ENCODE measurements at regions not wholly inside any gene's neighbourhood (a gene's known extent, or its start where the extent isn't known, plus 50 kb on each side); places are given as distances from the start of the nearest gene placed in this dataset.

DNA sequence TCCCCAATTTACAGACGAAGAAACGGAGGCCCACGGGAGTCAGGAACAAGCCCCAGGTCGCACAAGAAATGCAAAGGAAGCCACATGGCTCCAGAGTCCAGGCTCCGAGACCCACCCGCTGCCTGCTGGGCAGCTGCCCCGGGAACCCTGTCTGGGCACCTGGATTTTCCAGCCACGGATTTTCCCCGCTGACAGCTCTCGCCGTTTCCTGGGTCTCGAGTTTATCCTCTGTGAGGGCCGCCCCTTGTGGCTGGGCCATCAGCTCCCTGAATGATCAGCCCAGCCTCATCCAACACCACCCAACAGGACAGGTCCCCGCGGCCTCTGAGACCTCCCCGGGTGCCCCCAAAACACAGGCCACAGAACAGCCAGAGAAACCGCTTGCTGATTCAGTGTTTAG is 189.7 kb downstream of the BRD1 start:
- DNase-seq, result no peak

DNA sequence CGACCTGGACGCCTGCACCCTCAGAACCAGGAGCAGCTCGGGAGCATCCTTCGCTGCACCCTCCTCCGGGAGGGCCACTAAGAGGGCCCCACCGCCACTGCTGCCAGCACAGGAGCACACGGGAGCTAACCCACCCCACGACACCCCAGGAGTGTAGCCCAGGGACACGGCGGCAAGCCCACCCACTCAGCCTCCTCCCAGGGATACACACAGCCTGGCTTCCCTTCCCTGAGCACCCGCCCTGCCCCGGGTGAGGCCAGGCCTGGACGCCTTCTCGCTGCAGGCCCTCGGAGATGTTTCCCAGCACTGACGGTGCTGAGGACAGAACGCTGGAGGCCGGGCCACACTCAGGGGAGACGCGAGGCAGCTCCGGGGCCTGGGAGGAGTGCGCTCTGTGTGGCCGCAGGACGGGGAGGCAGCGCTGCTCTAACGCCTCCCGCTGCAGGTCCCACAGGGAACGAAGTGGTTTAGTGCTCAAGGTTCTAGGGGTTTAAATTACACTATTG is 190.4 kb downstream of the BRD1 start:
- no peak for DNase-seq

DNA sequence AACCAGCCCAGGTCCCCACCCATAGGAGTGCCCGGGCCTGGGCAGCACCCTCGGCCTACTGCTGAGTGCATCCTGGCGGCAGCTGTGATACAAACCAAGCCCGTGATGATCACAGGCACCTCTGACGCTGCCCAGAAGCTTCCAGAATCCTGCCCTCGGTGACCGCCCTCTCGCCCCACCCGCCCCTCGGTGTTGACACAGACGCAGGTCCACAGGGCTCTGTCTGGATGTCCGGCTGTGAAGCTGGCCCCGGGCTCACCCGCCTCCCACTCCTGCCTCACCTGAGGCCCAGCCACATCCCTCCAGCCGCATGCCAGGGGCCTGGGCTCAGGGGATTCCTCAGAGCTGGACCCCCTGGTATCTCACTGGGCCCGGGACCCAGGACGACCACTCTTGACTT is 191.0 kb downstream of the BRD1 start:
- DNase-seq, result no peak

DNA sequence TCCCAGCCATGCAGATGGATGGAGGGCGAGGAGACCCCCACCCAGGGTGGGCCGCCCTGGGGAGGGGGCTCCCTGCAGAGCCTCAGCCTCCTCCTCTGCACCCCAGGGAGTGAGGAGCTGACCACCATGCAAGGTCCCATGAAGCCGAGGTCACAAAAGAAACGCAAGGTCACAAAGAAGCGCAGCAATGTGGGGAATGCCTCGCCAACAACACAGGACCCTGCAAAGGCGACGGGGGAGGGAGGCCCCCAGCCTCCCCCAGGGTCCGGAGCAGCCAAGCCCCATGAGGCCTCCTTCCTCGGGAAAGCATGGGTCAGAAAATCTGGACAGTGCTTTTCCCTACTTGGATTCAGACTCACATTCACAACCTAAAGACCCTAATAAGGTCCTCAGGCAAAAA is 191.5 kb downstream of the BRD1 start:
- DNase-seq, result no peak

DNA sequence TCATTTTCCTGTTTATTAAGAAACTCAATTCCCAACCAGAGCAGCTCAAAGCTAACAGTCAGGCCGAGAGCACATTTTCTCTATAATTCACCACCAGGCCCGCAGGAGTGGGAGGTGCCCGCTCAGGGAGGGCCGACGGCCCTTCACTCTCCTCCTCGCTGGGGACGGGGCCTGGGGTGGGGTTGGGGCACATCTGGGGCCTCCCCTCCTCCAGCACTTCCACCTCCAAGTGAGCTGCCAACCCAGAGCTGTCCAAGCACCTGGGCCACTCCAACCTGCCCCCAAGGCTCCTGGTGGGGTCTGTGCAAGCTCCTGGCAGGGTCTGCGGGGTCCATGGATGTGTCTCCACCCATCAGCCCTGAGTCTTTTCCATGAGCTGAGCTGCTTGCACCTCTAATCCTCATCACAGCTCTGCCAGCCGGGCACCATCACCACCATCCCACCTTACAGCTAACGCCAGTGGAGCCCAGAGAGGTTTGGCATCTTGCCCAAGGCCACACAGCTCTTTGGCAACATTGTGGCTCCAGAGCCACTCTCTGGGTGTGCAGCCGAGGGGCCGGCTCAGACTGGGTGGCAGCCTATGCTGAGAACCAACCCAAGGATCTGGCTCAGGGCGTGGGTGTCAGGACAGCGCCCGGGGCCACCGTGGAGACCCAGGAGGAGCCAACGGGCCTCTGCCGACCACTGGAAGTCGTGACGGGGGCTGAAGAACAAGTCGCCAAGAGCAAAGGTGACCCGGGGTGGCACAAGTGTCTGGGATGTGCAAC is 193.5 kb downstream of the BRD1 start:
- DNase-seq, result no peak

DNA sequence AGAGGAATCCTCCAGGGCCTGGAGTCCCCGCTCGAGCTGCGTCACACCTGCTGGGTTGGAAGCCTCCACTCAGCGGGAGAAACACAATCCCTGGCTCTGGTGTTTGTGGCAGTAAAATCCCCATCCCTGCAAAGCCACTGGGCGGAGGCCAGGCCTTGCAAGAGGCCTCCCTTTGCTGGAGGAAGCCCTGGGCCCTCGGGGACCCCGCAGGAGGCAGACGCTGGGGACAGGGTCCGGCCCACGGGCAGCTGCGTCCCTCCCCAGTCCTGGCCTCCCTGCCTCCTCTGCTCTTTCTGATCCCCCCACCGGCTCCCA is 194.7 kb downstream of the BRD1 start:
- no peak for DNase-seq

DNA sequence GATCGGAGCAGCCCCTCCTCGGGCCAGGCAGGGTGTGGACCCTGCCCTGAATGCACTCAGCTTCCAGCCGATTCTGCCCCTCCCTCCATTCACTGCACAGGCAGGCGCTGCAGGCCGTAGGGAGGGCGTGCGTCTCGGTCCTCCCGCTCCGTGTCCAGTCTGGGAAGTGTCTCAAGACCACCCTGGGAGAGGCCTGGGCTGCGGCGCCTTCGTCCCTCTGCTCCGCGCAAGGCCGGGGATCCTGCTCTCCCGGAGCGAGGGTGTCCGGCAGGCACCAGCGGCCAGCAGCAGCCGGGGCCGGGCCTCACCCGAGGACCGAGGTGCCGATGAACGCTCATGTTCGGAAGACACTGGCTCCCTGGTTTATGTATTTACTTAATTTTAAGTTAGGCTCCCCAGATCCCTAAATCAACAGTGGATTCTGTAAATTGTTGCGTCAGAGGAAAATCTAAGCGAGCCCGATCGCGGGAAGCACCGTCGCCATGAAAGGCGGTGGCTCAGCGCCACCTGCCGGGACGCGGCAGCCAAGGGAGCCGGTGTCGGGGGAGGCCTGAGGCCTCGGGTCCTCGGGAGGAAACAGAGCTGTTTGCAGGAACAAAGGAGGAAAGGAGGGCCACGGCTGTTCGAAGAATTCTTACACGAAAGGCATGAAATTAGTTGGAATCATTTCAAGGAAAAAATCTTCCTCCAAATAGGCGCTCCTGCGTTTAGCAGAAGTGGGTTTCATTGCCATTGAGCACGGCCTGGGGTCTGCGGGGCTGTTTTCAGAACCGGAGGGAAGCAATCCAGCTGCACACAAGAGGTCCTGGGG is 195.3 kb downstream of the BRD1 start:
- DNase-seq, result no peak

DNA sequence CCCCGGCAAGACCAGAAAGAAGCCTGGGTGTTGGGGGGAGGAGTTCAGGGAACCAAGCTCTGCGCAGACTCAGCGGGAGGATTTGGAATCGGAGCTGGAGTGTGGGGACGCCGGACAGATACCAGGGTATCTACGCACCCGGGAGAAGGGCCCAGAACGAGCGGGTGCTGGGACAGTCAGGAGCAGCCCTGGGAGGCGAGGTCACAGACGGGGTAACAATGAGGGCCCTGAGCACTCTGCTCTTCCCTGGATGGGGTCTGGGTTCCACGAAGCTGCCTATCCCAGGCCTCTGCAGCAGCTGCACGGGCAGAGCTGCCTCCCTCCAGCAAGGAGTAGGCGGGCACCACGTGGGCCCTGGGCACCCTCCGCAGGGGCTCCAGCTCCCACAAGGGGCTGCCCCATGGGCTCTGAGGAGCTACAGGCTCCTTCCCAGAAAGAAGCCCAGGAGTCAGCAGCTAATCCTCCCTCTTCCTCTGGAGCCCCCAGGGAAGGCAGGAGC is 197.2 kb downstream of the BRD1 start:
- no peak for DNase-seq

DNA sequence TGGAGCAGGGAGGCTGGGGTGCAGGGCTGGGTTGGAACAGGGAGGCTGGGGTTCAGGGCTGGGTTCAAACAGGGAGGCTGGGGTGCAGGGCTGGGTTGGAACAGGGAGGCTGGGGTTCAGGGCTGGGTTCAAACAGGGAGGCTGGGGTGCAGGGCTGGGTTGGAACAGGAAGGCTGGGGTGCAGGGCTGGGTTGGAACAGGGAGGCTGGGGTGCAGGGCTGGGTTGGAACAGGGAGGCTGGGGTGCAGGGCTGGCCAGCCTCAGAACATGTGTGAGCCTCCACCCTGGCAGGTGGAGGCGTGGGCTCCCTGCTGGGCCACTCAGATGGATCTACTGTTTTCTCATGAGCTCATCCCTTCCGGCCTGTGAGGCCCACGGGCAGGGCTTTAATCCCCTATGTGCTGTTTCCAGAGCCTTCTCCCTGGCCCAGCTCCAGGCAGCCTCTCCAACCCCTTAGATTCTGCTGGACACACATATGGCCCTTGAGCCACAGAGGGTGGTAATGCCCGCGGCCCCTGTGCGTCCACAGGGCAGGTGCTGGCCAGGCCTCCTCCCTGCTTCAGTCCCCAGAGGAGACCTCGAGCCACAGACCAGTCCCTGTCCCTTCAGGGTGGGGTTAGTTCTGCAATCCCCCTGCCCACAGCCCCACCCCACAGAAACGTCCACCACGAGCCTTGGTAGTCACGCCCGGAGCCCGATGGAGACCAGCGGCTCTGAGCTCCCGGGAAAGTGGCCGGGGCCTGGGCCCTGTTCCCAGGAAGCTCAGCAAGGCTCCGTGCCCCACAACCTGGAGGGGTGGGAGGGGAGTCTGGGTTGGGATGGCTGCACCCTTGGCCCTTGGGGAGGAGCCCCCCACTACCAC is 197.9 kb downstream of the BRD1 start:
- no peak for DNase-seq

DNA sequence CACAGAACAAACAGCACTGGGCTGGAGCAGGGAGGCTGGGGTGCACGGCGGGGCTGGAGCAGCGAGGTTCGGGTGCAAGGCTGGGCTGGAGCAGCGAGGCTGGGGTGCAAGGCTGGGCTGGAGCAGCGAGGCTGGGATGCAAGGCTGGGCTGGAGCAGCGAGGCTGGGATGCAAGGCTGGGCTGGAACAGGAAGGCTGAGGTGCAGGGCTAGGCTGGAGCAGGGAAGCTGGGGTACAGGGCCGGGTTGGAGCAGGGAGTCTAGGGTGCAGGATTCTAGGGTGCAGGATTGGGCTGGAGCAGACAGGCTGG is 198.5 kb downstream of the BRD1 start:
- no peak for DNase-seq

DNA sequence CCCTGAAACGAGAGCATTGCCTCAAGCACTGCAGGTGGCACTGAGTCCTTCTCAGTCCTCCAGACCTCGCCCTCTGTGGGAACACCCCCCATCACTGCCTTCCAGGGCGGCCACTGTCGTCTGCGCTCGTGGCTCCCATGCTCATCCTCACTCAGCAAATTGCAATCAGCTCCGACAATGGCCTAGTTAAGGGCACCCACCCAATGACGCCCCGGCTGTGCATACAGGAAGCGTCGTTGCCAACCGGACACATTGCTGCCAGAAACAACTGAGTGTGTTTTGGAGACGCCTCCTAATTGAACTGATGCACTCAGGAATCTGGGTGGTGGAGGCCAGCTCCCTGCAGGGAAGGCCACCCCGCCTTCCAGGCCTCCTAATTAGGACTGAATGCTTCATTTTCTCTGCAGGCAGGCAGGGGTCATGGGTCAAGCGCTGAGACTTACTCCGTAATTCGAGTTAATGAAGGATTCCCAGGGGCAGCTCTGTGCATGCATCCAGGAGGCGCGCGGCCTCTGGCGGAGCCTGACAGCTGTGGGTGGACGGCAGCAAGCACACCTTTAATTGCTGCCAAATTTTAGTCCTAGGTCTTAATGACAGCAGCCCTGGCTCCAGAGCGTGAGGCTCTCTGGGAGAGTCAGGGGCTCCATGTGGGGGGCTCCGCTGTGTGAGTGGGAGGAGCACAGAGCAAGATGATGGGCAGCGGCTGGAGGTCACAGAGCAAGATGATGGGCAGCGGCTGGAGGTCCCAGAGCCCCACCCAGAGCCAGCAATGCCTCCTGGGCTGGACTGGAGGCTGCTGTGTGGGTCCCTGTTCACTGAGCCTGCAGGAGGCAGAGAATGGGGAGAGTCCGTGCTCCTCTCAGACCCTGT is 199.0 kb downstream of the BRD1 start:
- no peak for DNase-seq

DNA sequence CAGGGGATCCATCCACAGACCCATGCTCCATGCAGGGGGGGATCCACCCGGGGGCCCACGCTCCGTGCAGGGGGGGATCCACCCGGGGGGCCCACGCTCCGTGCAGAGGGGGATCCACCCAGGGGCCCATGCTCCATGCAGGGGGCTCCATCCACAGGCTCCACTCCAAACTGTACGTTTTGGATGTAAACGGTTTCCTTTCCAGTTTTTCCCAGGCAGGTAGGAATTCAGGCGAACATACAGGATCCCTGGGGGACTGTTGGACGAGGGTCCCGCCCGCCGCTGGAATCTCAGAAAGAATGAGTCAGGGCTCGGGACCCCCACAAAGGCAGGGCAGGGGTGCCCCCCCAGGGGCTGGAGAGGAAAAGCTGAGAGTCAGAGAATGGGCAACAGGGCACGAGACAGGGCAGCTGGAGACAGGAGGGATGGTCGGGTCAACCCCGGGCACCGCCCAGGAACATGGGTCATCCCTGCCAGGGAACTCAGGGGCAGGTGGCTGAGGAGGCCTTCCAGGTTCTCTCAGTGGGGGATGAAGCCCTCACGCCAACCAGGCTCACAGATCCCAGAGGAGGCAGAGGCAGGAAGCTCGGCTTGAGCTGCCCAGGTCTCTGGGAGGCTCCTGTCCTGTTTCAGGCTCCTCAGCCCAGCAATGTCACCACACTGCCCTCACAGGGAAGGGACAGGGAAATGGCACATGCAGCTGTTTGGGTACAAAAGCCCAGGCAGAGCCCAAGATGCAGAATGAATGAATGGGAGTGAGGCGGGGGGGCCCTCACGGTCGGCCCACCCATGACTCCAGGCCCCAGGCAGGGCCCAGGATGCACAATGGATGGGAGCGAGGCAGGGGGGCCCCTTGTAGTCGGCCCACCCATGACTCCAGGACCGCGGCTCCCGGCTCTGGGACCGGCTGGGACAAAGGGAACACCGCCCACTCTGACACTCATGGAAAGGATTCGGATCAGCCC is 200.2 kb downstream of the BRD1 start:
- DNase-seq, result no peak

DNA sequence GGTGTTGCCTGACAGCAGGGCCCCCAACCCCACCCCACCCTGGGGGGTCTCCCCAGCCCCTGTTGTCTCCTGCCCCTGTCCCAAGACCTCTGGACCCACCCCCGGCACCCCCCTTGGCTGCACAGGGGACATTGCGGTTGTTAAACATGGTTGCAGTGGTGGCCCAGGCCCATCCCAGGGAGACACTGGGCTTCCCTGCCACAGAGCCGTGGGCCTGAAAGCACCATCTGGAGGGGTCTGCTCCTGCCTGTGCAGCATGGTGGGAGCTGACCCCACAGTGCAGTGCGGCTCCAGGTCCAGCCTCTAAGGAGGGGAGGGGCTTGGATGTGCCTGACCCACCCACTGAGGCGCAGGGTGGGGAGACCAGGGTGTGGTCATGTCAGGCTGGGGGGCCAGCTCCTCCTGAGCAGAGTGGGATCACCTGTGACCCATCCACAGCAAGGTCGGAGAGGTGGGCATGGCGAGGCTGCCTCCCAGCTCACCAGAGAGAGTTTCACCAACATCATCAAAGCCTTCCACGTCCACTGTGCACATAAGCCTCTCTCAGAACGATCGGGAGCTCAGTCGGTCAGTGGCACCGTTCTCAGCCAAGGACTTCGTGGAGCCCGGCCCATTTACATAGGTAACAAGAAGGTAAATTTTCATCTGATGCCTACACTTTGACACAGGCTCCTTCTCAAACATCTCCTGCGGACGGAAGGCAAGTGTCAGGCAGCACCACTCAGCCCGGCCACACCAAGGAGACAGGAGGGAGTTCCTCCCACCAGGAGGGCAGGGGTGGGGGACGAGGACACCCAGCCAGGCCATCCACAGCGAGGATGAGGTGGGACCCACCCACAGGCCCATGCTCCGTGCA is 201.1 kb downstream of the BRD1 start:
- DNase-seq, result no peak

DNA sequence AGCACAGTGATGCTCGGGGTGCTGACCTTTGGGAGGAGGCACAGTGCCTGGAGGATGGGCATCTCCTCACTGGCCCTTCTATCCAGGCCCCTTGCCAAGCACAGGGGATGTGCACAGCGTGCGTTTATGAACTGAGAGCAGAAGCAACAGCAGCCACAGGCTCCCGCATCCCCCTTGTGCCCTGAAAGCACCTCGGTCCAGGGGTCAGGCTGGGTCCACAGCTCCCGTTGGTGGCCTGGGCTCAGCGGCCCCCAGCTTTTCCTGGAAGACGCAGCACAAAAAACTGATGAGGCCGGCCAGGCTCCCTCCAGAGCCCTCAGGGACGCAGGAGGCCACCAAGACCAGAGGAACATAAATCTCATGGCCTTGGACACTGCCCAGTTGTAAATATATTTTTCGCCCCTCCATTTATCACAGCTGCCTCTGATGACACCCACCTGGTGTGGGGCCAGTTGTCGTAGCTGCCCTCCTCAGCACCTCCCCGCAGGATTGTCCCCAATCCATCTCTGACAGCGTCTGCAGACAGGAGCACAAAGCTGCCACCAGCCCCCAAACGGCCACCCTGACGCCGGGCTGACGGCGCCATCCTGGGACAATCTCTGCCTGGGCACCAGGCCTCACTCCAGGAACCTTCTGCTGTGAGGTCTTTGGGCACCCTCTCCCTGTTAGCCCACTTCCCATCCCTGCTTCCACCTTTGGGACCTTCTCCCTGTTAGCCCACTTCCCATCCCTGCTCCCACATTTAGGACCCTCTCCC is 203.1 kb downstream of the BRD1 start:
- DNase-seq, result no peak

DNA sequence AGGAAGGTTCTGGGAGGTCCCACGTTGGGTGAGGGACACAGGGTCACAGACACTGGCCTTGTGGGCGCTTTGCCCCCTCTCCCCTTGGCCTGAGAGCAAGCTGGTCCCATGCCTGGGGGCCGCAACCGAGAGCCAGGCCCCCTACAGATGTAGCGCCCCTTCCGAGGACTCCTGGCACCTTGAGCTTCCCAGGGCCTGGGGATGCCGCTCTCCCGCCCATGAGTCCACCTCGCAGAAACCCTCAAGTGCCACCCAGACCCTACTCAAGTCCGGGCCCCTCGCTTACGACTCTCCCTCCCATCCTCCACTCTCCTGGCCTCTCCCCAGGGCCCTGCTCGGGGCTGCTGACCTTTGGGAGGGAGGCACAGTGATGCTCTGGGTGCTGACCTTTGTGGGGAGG is 204.0 kb downstream of the BRD1 start:
- DNase-seq, result no peak

DNA sequence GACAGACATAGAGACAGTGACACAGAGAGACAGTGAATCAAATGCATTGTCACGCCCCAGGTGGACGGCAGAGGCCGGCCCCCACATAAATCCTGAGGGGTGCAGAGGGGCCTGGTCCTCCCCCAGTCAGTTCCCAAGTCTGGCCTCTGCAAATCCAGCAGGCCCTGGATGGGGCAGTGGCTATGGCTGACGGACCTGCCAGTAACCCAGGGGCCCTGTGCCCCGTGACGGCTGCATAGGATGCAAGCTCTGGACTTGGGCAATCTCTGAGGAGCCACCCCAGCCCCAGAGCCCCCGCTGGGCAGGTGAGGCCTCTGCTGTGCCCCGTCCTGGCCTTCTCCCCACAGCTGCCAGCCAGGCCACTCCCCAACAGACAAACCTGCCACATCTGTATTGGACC is 204.5 kb downstream of the BRD1 start:
- no peak for DNase-seq

DNA sequence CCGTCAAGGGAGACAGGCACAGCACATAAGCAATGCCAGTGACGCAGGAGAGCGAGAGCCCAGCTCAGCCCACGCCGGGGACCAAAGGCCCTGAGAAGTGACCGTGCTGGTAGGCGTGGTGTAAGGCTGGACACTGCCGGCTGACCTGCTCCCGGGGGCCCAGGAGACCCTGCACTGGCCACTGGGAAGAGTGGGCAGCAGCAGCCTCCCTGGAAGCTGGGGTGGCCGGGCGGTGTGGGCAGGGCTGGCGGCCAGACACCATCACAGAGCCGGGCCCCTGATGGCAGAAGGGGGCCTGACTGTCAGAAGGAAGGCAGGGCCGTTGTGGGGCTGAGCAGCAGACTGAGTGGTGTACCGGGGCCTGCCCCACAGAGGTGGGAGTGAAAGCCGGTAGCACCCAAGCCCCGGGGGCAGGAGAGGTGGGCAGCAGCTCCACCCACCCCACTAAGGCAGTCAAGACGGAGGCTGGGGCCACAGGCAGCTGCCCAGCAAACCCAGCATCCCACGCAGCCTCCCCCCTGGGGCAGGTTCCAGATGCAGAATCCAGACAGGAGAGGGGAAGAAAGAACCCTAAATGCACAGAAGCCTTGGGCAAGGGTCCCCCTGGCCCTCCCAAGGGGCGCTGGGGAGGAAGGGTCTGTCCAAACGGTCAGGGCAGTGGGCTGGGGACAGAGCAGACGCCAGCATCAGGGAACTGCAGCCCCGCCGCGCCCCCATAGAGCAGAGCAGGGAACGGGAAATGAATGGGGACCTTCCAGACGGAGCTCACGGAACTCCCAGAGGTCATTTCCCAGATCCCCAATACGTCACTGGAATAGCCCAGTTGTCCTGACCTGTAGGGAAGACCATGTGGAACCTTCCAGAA is 205.2 kb downstream of the BRD1 start:
- DNase-seq, result no peak

DNA sequence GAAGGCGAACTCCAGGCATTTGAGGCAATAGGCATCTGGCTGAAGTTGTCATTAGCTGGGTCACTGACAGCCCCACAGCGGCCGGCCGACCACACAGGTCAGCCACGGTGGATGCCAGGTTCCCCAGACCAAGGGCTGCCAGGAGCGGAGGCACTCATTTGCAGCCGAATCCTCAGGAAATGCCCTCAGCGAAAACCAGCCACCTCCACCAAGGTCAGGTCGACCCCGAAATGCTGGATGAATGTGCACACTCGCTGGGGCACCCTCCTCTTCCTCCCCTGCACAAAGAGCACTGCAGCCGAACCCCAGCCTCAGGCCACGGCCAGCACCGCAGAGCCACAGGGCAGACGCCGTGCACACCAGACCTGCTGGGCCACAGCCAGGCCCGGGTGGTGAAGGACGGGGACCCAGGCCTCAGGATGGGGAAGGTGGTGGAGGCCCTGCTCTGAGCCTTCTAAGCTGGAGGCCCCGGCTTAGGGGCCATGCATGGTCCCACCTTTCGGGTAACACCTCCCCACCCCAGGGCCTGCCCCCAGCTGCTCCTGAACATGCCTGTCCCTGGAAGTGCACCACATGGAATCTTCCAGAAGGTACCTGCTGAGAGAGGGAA is 206.0 kb downstream of the BRD1 start:
- DNase-seq, result no peak

Measured in EL (cell line).